Cardiac muscle cell (in vitro differentiated cells and primary cell): ENCODE measurements at regions not wholly inside any gene's neighbourhood (a gene's known extent, or its start where the extent isn't known, plus 50 kb on each side); places are given as distances from the start of the nearest gene placed in this dataset.

ENCODE experiments used
- DNase-seq, 2 donors: peaks; one replicate each; pipeline versions ENCODE4 v3.0.0 to v3.0.0-alpha.2; 2010 to 2017; ENCODE audit warnings: low read depth in 1 of 2, low spot score in 1 of 2
- H3K27ac ChIP-seq: fragments of 200-600 bp; sonication (generic); 2 replicates; pipeline ENCODE4 v1.5.1; 2016
- H3K27me3 ChIP-seq: fragments of 200-600 bp; sonication (generic); 2 replicates; pipeline ENCODE4 v1.6.0; 2016; ENCODE audit warnings: control low read depth
- H3K36me3 ChIP-seq: fragments of 200-600 bp; sonication (generic); 2 replicates; pipeline ENCODE4 v1.5.1; 2016; ENCODE audit warnings: control low read depth
- H3K4me1 ChIP-seq: fragments of 200-600 bp; sonication (generic); 2 replicates; pipeline ENCODE4 v1.8.1; 2017; ENCODE audit warnings: low read depth, mild to moderate bottlenecking, mixed run types
- H3K4me3 ChIP-seq: fragments of 200-600 bp; sonication (generic); 2 replicates; pipeline ENCODE4 v1.5.1; 2016; ENCODE audit warnings: mild to moderate bottlenecking
- H3K9me3 ChIP-seq: fragments of 200-600 bp; sonication (generic); 2 replicates; pipeline ENCODE4 v1.5.1; 2017; ENCODE audit warnings: low read depth, mild to moderate bottlenecking, control low read depth
- TF ChIP-seq, protein P1 (sequence below): IDR thresholded peaks from 2 replicates; pipeline ENCODE4 v1.5.1; 2012; ENCODE audit warnings: low read depth, mild to moderate bottlenecking, low read length

- Histone ChIP-seq H3K4me3 (no peak overlapping the region), H3K4me1 (no peaks in the 10 kb centered on the region), H3K36me3 (no peaks in the 10 kb centered on the region), H3K27me3 (no peaks in the 10 kb centered on the region), H3K9me3 (no peaks in the 10 kb centered on the region), H3K27ac (no peak overlapping the region)
- no peak for DNase-seq
- TF ChIP-seq, protein P1, sequence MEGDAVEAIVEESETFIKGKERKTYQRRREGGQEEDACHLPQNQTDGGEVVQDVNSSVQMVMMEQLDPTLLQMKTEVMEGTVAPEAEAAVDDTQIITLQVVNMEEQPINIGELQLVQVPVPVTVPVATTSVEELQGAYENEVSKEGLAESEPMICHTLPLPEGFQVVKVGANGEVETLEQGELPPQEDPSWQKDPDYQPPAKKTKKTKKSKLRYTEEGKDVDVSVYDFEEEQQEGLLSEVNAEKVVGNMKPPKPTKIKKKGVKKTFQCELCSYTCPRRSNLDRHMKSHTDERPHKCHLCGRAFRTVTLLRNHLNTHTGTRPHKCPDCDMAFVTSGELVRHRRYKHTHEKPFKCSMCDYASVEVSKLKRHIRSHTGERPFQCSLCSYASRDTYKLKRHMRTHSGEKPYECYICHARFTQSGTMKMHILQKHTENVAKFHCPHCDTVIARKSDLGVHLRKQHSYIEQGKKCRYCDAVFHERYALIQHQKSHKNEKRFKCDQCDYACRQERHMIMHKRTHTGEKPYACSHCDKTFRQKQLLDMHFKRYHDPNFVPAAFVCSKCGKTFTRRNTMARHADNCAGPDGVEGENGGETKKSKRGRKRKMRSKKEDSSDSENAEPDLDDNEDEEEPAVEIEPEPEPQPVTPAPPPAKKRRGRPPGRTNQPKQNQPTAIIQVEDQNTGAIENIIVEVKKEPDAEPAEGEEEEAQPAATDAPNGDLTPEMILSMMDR = no peak
These were observed 138.5 kb downstream of the CCER1 start for GRCh38 chr12:90816353-90817089.

DNA sequence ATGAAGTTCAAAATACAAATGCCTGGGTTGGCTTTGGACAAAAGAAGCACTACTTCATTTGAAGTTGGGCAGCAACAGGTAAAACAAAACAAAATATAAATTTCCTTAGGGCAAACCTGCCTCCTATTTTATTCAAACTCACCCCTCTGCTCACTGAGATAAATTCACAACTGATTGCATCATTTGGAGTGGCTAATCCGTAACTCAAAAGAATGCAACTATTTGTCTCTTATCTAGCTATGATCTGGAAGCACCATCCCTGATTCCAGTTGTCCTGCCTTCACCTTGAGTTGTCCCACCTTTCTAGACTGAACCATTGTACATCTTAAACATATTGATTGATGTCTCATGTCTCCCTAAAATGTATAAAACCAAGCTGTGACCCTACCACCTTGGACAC, 145.0 kb downstream of the CCER1 start:
- Histone ChIP-seq H3K27ac (no peak overlapping the region), H3K4me1 (no peaks in the 10 kb centered on the region), H3K4me3 (no peak overlapping the region), H3K9me3 (no peaks in the 10 kb centered on the region), H3K36me3 (no peaks in the 10 kb centered on the region), H3K27me3 (no peaks in the 10 kb centered on the region)
- TF ChIP-seq, protein P1 = no peak
- DNase-seq = no peak

- no peak for DNase-seq
- Histone ChIP-seq H3K9me3 (no peaks in the 10 kb centered on the region), H3K27me3 (no peaks in the 10 kb centered on the region), H3K4me1 (no peaks in the 10 kb centered on the region), H3K4me3 (no peak overlapping the region), H3K36me3 (no peaks in the 10 kb centered on the region), H3K27ac (no peak overlapping the region)
- TF ChIP-seq, protein P1 = no peak
These were observed 146.4 kb downstream of the CCER1 start for GRCh38 chr12:90808568-90808967.

GRCh38 chr12:90802727-90803126, 152.2 kb downstream of the CCER1 start:
- Histone ChIP-seq H3K27me3 (no peaks in the 10 kb centered on the region), H3K4me3 (no peak overlapping the region), H3K9me3 (no peaks in the 10 kb centered on the region), H3K4me1 (no peaks in the 10 kb centered on the region), H3K36me3 (no peaks in the 10 kb centered on the region), H3K27ac (no peak overlapping the region)
- DNase-seq = no peak
- TF ChIP-seq, protein P1 = no peak

GRCh38 chr12:90801776-90802175, 153.2 kb downstream of the CCER1 start:
- H3K27ac ChIP-seq = no peak overlapping the region
- DNase-seq = peak in 1 of 2 donors; percentile 5

More at GRCh38 chr12:90801776-90802175, 153.2 kb downstream of the CCER1 start:
- no peaks in the 10 kb centered on the region for H3K9me3 ChIP-seq
- H3K36me3 ChIP-seq = no peaks in the 10 kb centered on the region
- TF ChIP-seq, protein P1 = no peak
- no peaks in the 10 kb centered on the region for H3K4me1 ChIP-seq
- no peak overlapping the region for H3K4me3 ChIP-seq
- H3K27me3 ChIP-seq = no peaks in the 10 kb centered on the region
